ENCODE measurements at regions not wholly inside any gene's neighbourhood (a gene's known extent, or its start where the extent isn't known, plus 50 kb on each side); places are given as distances from the start of the nearest gene placed in this dataset.
A peak's percentile ranks its signal among the peaks of the same experiment; 100 is the strongest.

DNA sequence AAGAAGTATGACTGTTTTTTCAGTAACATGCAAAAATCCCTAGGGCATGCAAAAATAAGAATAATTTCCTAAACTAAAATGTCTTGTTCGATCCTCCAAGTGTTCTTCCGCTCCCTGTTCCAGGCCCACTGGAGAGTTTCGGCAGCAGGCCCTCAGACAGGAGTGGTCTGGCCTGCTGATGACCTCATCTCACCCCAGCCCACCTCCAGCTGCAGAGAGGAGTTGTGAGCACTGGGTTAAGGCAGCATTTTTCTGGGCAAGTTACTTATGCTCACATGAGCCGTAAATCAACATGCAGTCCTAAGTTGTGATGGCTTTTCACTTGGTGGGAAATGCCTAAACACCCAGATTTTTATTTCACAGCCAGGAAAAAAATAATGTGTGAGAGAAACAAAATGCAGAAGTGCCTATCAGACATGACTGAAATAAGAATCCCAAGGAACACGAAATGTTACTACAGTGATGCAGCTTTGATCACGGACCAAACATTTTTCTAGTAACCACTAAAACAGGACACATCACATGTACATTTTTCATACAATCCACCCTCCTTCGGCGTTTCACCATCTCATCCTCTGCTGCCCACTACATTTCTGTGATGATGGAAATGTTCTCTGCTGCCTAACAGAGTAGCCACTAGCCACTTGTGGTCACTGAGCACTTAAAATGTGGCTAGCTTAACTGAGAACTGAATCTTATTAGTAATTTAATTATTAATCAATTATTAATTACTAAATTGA lies 153.3 kb upstream of the TBL1X start:
- intact Hi-C loops (cut with micrococcal nuclease), result no loop called here
- H3K9me3 Mint-ChIP-seq, result no peaks in the 10 kb centered on the region
- no peaks in the 10 kb centered on the region for H3K36me3 Mint-ChIP-seq (ENCODE audit: low read depth)
- TF ChIP-seq, protein P1, sequence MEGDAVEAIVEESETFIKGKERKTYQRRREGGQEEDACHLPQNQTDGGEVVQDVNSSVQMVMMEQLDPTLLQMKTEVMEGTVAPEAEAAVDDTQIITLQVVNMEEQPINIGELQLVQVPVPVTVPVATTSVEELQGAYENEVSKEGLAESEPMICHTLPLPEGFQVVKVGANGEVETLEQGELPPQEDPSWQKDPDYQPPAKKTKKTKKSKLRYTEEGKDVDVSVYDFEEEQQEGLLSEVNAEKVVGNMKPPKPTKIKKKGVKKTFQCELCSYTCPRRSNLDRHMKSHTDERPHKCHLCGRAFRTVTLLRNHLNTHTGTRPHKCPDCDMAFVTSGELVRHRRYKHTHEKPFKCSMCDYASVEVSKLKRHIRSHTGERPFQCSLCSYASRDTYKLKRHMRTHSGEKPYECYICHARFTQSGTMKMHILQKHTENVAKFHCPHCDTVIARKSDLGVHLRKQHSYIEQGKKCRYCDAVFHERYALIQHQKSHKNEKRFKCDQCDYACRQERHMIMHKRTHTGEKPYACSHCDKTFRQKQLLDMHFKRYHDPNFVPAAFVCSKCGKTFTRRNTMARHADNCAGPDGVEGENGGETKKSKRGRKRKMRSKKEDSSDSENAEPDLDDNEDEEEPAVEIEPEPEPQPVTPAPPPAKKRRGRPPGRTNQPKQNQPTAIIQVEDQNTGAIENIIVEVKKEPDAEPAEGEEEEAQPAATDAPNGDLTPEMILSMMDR (IDR thresholded peaks at IDR 0.05), result no peak
- no peaks in the 10 kb centered on the region for H3K27me3 Mint-ChIP-seq
- H3K4me1 Mint-ChIP-seq, result peaks cover 8% of the 10 kb centered on the region
- DNase-seq, result no peak
- ChIA-PET CTCF (no interaction called here), POLR2A (no interaction called here)
- H3K4me3 Mint-ChIP-seq, result no peak overlapping the region
- no peak overlapping the region for H3K27ac Mint-ChIP-seq
- no peak for ATAC-seq (ENCODE audit: low read depth)

DNA sequence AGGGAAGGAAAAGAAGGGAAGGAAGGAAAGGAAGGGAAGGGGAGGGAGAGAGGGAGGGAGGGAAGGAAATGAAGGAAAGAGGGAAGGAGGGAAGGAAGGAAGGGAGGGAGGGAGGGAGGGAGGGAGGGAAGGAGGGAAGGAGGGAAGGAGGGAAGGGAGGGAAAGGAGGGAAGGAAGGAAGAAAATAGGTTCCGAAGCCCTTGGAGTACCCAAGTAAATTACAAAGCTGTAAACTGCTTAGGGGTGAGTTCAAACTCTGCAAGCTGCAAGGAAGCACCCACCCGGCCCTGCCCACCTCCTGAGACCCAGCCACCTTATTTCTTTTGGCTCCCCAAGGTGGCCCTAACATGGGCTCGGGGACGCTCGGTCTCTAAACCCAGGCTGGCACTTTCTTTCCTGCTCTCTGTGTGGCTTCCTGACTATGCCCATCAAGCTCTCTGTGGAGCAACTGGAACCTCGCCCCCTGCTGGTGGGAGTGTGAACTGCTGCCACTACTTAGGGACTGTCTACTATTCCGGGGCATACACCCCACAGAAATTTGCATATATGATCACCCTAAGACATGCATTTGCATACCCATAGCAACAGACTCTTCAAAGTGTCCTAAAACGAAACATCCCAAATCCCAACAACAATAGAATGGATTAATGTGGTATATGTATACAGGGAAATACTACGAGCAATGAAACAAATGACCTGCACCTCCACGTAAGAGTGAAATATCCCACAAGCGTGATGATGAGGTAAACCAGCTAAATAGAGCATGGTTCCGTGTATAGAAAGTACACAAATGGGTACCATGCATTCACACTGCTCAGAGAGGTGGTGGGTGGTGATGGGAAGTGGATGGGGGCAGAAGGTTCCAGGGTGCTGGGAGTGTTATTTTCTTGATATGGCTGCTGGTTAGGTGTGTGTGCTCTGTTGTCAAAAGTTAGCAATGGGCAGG lies 151.7 kb upstream of the TBL1X start:
- peaks cover 20% of the 10 kb centered on the region for H3K4me1 Mint-ChIP-seq
- no peaks in the 10 kb centered on the region for H3K36me3 Mint-ChIP-seq (ENCODE audit: low read depth)
- H3K27me3 Mint-ChIP-seq, result no peaks in the 10 kb centered on the region
- peak; percentile 39 for DNase-seq
- TF ChIP-seq, protein P1 (IDR thresholded peaks at IDR 0.05), result peak; percentile 25
- ChIA-PET CTCF (interaction anchor here (0.5 to 1.1 kb wide), 5 partner anchors 13 to 340 kb away, joined by 3 to 4 read pairs (median 4); no protein-coding TSS in a partner anchor), POLR2A (interaction anchor here (0.9 to 1.3 kb wide), 3 partner anchors 27 to 39 kb away, joined by 3 to 4 read pairs (median 3); no protein-coding TSS in a partner anchor)
- H3K9me3 Mint-ChIP-seq, result no peaks in the 10 kb centered on the region
- no peak overlapping the region for H3K27ac Mint-ChIP-seq
- intact Hi-C loops (cut with micrococcal nuclease), result loop anchor here (1.0 kb wide), 3 partner anchors 28 to 342 kb away; no protein-coding TSS in a partner anchor
- ATAC-seq (ENCODE audit: low read depth), result peak; percentile 56
- H3K4me3 Mint-ChIP-seq, result no peak overlapping the region

DNA sequence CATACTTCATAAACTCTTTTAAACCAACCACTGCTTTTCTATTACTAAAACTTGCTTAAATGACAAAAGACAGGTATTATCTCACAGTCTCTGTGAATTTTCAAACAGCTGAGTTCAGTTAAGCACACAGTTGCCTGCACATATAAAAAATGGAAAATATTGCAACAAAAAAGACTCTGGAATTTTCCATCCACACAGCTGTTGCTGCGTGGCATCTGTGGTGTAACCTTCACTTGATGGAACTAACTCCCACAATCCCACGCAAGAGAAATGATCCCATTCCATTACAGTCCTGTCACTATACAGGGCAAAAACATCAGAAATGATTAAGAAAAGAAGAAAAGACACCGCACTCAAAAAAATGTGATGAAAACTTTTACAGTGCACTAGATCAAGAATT lies 149.8 kb upstream of the TBL1X start:
- peaks cover 22% of the 10 kb centered on the region for H3K4me1 Mint-ChIP-seq
- ATAC-seq (ENCODE audit: low read depth) (no peak), DNase-seq (no peak)
- POLR2A ChIA-PET, result no interaction called here
- intact Hi-C loops (cut with micrococcal nuclease), result no loop called here
- H3K27me3 Mint-ChIP-seq, result no peaks in the 10 kb centered on the region
- no peak overlapping the region for H3K4me3 Mint-ChIP-seq
- no peaks in the 10 kb centered on the region for H3K36me3 Mint-ChIP-seq (ENCODE audit: low read depth)
- CTCF ChIA-PET, result no interaction called here
- no peaks in the 10 kb centered on the region for H3K9me3 Mint-ChIP-seq
- TF ChIP-seq, protein P1 (IDR thresholded peaks at IDR 0.05), result no peak
- H3K27ac Mint-ChIP-seq, result no peak overlapping the region

DNA sequence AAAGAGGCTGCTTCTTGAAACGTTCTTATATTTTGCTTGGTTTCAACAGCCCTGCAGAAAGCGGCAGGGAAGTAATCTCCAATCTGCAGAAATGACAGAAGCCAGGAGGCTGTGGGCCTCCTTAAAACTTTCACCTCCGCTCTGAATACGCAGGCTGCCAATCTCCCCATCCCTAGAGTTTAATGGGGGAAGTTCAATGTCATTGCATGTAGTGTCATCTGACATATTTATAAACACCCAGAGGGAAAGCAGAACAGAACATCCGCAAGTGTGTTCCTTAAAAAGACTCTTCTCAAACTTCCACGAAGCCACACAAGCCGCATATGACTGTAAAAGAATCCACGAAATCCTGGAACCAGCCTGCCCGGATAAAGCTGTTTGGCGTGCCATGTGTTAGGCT lies 148.8 kb upstream of the TBL1X start:
- ChIA-PET POLR2A (no interaction called here), CTCF (no interaction called here)
- TF ChIP-seq, protein P1 (IDR thresholded peaks at IDR 0.05), result no peak
- Mint-ChIP-seq H3K27ac (no peak overlapping the region), H3K9me3 (no peaks in the 10 kb centered on the region), H3K4me3 (no peak overlapping the region), H3K36me3 (ENCODE audit: low read depth) (no peaks in the 10 kb centered on the region), H3K27me3 (no peaks in the 10 kb centered on the region), H3K4me1 (peaks cover 22% of the 10 kb centered on the region)
- intact Hi-C loops (cut with micrococcal nuclease), result no loop called here
- ATAC-seq (ENCODE audit: low read depth) (no peak), DNase-seq (no peak)

DNA sequence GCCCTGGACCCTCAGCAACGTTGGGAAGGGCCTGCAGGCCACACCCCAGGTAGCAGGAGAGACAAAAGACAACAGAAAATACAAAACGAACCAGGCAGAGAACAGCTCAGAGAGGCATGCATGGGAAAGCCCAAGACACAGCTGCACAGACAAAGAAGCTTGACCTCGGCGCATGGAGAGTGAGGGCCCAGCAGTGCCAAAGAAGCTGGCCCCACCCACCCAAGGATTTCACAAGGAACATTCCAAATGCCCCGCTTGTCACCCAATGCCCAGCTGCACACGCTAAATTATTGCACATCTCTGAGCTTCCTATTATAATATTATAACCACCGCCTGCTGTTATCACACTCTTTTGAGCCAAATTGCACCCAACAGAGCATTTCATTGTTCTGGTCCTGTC lies 147.7 kb upstream of the TBL1X start:
- TF ChIP-seq, protein P1 (IDR thresholded peaks at IDR 0.05), result no peak
- intact Hi-C loops (cut with micrococcal nuclease), result no loop called here
- CTCF ChIA-PET, result no interaction called here

More for the DNA sequence above, 147.7 kb upstream of the TBL1X start:
- POLR2A ChIA-PET, result no interaction called here
- H3K27me3 Mint-ChIP-seq, result no peaks in the 10 kb centered on the region
- ATAC-seq (ENCODE audit: low read depth), result no peak
- no peak overlapping the region for H3K4me3 Mint-ChIP-seq
- no peak overlapping the region for H3K27ac Mint-ChIP-seq
- no peaks in the 10 kb centered on the region for H3K36me3 Mint-ChIP-seq (ENCODE audit: low read depth)
- H3K4me1 Mint-ChIP-seq, result peaks cover 22% of the 10 kb centered on the region
- no peaks in the 10 kb centered on the region for H3K9me3 Mint-ChIP-seq
- no peak for DNase-seq

Measured in activated B cell treated with CpG ODN at 0.5 μM for 24 hours (primary cell).